Retinal pigment epithelial cell (primary cell): ENCODE measurements at regions not wholly inside any gene's neighbourhood (a gene's known extent, or its start where the extent isn't known, plus 50 kb on each side); places are given as distances from the start of the nearest gene placed in this dataset.

Experiments
- DNase-seq: peaks from one replicate; pipeline ENCODE4 v3.0.0-alpha.2; 2010; ENCODE audit warnings: low read depth
- H3K4me3 ChIP-seq: 2 replicates; pipeline ENCODE4 v1.5.1; 2011; ENCODE audit warnings: mild to moderate bottlenecking, low read length, control low read depth, moderate library complexity
- CTCF ChIP-seq: conservative IDR thresholded peaks from 2 replicates; pipeline ENCODE4 v1.5.1; 2011; ENCODE audit warnings: low read depth, low read length, control low read depth, inconsistent platforms

- no peak overlapping the region for H3K4me3 ChIP-seq
- peak; percentile 65 for DNase-seq
These were observed 276.9 kb downstream of the BAMBI start for GRCh38 chr10:28954211-28954610.

GRCh38 chr10:28958468-28958867 lies 281.1 kb downstream of the BAMBI start:
- TF ChIP-seq CTCF: no peak
- DNase-seq: no peak
- no peak overlapping the region for H3K4me3 ChIP-seq

More at GRCh38 chr10:28954211-28954610, 276.9 kb downstream of the BAMBI start:
- TF ChIP-seq CTCF: no peak

- no peak for TF ChIP-seq CTCF
- no peak overlapping the region for H3K4me3 ChIP-seq
- no peak for DNase-seq
These were observed 282.7 kb downstream of the BAMBI start for GRCh38 chr10:28959850-28960501.

- DNase-seq: no peak
- TF ChIP-seq CTCF: no peak
- no peak overlapping the region for H3K4me3 ChIP-seq
These were observed 285.4 kb downstream of the BAMBI start for GRCh38 chr10:28962768-28963167.

GRCh38 chr10:28963539-28964221 lies 286.4 kb downstream of the BAMBI start:
- H3K4me3 ChIP-seq: no peak overlapping the region
- DNase-seq: no peak
- no peak for TF ChIP-seq CTCF

- H3K4me3 ChIP-seq: no peak overlapping the region
- no peak for TF ChIP-seq CTCF
- no peak for DNase-seq
These were observed 288.6 kb downstream of the BAMBI start for GRCh38 chr10:28965937-28966336.

GRCh38 chr10:28967031-28967430 lies 289.7 kb downstream of the BAMBI start:
- TF ChIP-seq CTCF: no peak

More at GRCh38 chr10:28967031-28967430, 289.7 kb downstream of the BAMBI start:
- no peak for DNase-seq
- H3K4me3 ChIP-seq: no peak overlapping the region
